ENCODE measurements at regions not wholly inside any gene's neighbourhood (a gene's known extent, or its start where the extent isn't known, plus 50 kb on each side); places are given as distances from the start of the nearest gene placed in this dataset.
A peak's percentile ranks its signal among the peaks of the same experiment; 100 is the strongest.

- no peak for DNase-seq
Observed at GRCh38 chr15:95957861-95958260, 372.6 kb upstream of the NR2F2 start.

GRCh38 chr15:95958382-95958781 lies 372.1 kb upstream of the NR2F2 start:
- no peak for DNase-seq

GRCh38 chr15:95968856-95969255 lies 361.6 kb upstream of the NR2F2 start:
- DNase-seq: no peak

GRCh38 chr15:95970326-95970725 lies 360.2 kb upstream of the NR2F2 start:
- no peak for DNase-seq

GRCh38 chr15:95972041-95972553 lies 358.4 kb upstream of the NR2F2 start:
- DNase-seq: no peak

GRCh38 chr15:95972812-95973211 lies 357.7 kb upstream of the NR2F2 start:
- DNase-seq: no peak

- DNase-seq: no peak
Observed at GRCh38 chr15:95973566-95974256, 356.8 kb upstream of the NR2F2 start.

GRCh38 chr15:95975212-95975611 lies 355.3 kb upstream of the NR2F2 start:
- DNase-seq: no peak

GRCh38 chr15:95979286-95979685 lies 351.2 kb upstream of the NR2F2 start:
- no peak for DNase-seq

GRCh38 chr15:95981209-95981608 lies 349.3 kb upstream of the NR2F2 start:
- DNase-seq: no peak

- DNase-seq: no peak
Observed at GRCh38 chr15:95987299-95987698, 343.2 kb upstream of the NR2F2 start.

- DNase-seq: no peak
Observed at GRCh38 chr15:95987886-95988573, 342.5 kb upstream of the NR2F2 start.

- DNase-seq: no peak
Observed at GRCh38 chr15:95988574-95988887, 342.0 kb upstream of the NR2F2 start.

- no peak for DNase-seq
Observed at GRCh38 chr15:95989392-95989791, 341.1 kb upstream of the NR2F2 start.

- DNase-seq: peak; percentile 16
Observed at GRCh38 chr15:95990833-95991232, 339.7 kb upstream of the NR2F2 start.

GRCh38 chr15:95994418-95994817 lies 336.1 kb upstream of the NR2F2 start:
- DNase-seq: no peak

- no peak for DNase-seq
Observed at GRCh38 chr15:95995375-95996168, 334.9 kb upstream of the NR2F2 start.

- DNase-seq: peak; percentile 17
Observed at GRCh38 chr15:95996494-95996893, 334.0 kb upstream of the NR2F2 start.

- DNase-seq: no peak
Observed at GRCh38 chr15:95998935-95999334, 331.6 kb upstream of the NR2F2 start.

- no peak for DNase-seq
Observed at GRCh38 chr15:96002890-96003859, 327.3 kb upstream of the NR2F2 start.

GRCh38 chr15:96005906-96006305 lies 324.6 kb upstream of the NR2F2 start:
- no peak for DNase-seq

- no peak for DNase-seq
Observed at GRCh38 chr15:96011136-96011535, 319.4 kb upstream of the NR2F2 start.

- no peak for DNase-seq
Observed at GRCh38 chr15:96014939-96015338, 315.6 kb upstream of the NR2F2 start.

Data from activated CD4-positive, alpha-beta T cell treated with anti-CD3 and anti-CD28 coated beads, Interleukin-10, Interleukin-2, amounts not matched to agents 100 ng/mL and 50 ng/mL, durations not matched to agents 16 hours and 8 hours (primary cell).